Fibroblast of the aortic adventitia (primary cell): ENCODE measurements at regions not wholly inside any gene's neighbourhood (a gene's known extent, or its start where the extent isn't known, plus 50 kb on each side); places are given as distances from the start of the nearest gene placed in this dataset.
"Not testable (repeated sequence)": the region's sequence is repeated elsewhere in the genome, so short reads cannot be mapped to it uniquely, and the experiment has no call there.

Experiments used
- DNase-seq: peaks from one replicate; pipeline ENCODE4 v3.0.0-alpha.2; 2010; ENCODE audit warnings: low read depth
- H3K4me3 ChIP-seq: 2 replicates; pipeline ENCODE4 v1.5.1; 2011; ENCODE audit warnings: low read depth, mild to moderate bottlenecking, control low read depth, low read length, moderate library complexity
- TF ChIP-seq, protein P1 (sequence below): IDR thresholded peaks from 2 replicates; pipeline ENCODE4 v1.5.1; 2011; ENCODE audit warnings: mild to moderate bottlenecking, low read length, control low read depth, inconsistent platforms; ENCODE audit not compliant: insufficient read depth

DNA sequence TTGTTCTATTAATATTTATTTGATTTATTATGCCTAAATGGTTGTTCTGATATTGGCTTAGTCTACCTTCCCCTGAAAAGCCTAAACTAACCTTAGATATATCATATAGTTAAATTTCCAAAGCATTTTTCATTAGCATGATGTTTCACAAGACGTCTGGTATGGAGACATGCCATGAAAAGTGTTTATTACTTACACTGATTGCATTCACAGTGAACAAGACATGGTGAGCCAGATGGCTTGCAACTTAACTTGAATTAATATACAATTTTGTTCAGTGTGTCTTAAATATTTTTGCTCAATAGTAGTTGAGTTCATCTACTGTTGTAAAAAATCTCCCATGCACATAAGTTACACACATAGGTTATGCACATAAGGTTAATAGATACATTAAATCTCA, 758.4 kb downstream of the NSUN3 start:
- DNase-seq = no peak
- TF ChIP-seq, protein P1, sequence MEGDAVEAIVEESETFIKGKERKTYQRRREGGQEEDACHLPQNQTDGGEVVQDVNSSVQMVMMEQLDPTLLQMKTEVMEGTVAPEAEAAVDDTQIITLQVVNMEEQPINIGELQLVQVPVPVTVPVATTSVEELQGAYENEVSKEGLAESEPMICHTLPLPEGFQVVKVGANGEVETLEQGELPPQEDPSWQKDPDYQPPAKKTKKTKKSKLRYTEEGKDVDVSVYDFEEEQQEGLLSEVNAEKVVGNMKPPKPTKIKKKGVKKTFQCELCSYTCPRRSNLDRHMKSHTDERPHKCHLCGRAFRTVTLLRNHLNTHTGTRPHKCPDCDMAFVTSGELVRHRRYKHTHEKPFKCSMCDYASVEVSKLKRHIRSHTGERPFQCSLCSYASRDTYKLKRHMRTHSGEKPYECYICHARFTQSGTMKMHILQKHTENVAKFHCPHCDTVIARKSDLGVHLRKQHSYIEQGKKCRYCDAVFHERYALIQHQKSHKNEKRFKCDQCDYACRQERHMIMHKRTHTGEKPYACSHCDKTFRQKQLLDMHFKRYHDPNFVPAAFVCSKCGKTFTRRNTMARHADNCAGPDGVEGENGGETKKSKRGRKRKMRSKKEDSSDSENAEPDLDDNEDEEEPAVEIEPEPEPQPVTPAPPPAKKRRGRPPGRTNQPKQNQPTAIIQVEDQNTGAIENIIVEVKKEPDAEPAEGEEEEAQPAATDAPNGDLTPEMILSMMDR = no peak
- H3K4me3 ChIP-seq = no peak overlapping the region

DNA sequence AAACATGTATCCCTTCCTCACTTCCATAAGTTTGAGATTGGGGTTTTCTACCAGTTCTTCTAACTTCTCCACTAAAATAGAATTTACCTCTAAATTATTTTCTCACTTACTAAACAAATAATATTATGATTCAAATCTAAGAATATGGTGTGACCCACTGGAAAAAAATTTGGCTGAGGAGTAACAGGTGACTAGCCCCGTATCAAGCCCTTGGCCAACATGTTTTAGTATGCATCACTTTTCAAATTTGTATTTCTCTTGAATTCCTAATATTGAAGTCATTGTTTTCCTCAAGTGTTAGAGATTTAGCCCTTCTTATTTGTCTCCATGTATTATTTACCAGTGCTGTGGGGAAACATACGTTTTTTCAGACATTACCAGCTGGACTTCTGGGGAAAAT, 759.4 kb downstream of the NSUN3 start:
- no peak overlapping the region for H3K4me3 ChIP-seq
- no peak for DNase-seq
- TF ChIP-seq, protein P1 = no peak

DNA sequence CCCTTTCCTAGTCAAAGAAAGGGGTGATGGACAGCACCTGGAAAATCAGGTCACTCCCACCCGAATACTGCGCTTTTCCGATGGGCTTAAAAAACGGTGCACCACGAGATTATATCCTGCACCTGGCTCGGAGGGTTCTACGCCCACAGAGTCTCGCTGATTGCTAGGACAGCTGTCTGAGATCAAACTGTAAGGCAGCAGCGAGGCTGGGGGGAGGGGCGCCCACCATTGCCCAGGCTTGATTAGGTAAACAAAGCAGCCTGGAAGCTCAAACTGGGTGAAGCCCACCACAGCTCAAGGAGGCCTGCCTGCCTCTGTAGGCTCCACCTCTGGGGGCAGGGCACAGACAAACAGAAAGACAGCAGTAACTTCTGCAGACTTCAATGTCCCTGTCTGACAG, 783.4 kb downstream of the NSUN3 start:
- not testable (repeated sequence) for DNase-seq, H3K4me3 ChIP-seq

DNA sequence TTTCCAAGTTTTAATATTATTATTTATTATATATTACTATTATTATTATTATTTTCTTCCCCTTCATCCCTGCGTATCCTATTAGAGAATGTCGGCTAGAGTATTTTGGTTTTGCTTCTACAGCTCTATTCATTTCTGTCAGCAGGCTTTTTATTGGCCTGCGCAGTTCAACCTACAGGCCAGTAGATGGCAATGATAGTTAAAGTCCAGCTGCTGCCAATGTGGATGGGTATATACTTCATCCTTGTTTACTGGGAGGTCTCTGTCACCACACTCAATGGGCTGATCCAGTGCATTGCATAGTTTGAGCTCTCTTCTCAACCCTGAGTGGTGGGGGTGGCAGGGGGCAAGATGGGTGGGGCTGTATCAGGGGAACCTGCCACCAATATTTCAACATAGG, 799.8 kb downstream of the NSUN3 start:
- TF ChIP-seq, protein P1 = peak; percentile 44
- H3K4me3 ChIP-seq = no peak overlapping the region
- peak; percentile 1 for DNase-seq

GRCh38 chr3:94869059-94869547, 806.2 kb downstream of the NSUN3 start:
- TF ChIP-seq, protein P1 = no peak
- no peak for DNase-seq
- no peak overlapping the region for H3K4me3 ChIP-seq

DNA sequence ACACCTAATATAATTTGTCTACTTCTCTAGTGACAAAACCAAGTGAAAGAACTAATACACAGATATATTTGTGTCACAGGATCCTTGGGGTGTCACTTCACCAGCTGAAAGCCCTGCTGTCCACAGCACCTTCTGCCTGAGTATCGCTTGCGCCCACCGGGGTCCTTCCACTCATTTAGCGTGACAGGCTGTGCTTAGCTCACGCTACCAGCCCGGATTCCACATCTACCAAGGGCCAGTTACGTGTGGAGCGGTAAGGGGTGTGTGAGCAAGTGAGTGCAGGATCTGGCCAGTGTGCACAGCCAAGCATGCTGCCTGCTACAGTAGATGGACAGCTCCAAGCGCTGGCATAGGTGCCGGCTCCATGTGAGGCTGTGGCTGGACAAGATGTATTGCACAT, 810.9 kb downstream of the NSUN3 start:
- TF ChIP-seq, protein P1 = no peak
- DNase-seq = no peak

DNA sequence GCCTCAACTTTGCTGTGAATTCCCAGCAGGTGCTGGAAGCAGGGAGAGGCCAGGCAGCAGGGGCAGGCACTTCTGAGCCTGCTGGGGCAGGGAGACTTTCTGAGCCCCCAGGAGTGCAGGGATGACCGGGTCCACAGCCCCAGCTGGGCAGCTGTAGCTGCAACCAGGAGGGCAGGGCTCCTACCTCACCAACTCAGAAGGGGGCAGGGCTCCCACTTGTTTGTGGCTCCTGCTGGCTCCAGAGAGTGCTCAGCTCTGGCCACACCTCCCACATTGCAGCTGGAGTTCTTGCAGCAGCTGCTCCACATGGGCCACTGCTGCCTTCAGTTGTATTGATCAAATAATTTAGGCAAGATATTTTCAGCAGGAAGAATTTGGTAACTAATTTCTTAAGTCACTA, 812.3 kb downstream of the NSUN3 start:
- no peak for DNase-seq
- TF ChIP-seq, protein P1 = no peak
- no peak overlapping the region for H3K4me3 ChIP-seq

More for the DNA sequence above, 810.9 kb downstream of the NSUN3 start:
- H3K4me3 ChIP-seq = no peak overlapping the region
